ENCODE measurements at regions not wholly inside any gene's neighbourhood (a gene's known extent, or its start where the extent isn't known, plus 50 kb on each side); places are given as distances from the start of the nearest gene placed in this dataset.

GRCh38 chr2:16039823-16040222, 99.5 kb downstream of the MYCN start:
- TF ChIP-seq RAD21 (conservative IDR thresholded peaks at IDR 0.05): no peak
- no peak for TF ChIP-seq CTCF (IDR thresholded peaks at IDR 0.05; ENCODE audit: poor library complexity, severe bottlenecking)
- no peak for TF ChIP-seq EP300 (conservative IDR thresholded peaks at IDR 0.05; ENCODE audit: poor library complexity, severe bottlenecking)
